CD14-positive monocyte (primary cell): ENCODE measurements at regions not wholly inside any gene's neighbourhood (a gene's known extent, or its start where the extent isn't known, plus 50 kb on each side); places are given as distances from the start of the nearest gene placed in this dataset.

Experiments used
- DNase-seq, 3 donors: peaks; one replicate each; pipeline ENCODE4 v3.0.0-alpha.2; 2011 to 2022
- H2AFZ ChIP-seq: 2 replicates; pipeline ENCODE4 v1.6.0; 2012; ENCODE audit warnings: mild to moderate bottlenecking, low read depth, low read length, inconsistent platforms; ENCODE audit not compliant: insufficient read depth, poor library complexity, severe bottlenecking
- H3K27ac ChIP-seq, 2 donors: 1 replicate in 1 of 2; 2 replicates in 1 of 2; pipeline ENCODE4 v1.5.1; 2012 to 2013; ENCODE audit warnings: low read length in 2 of 2, control low read depth in 1 of 2, inconsistent platforms in 1 of 2, low read depth in 1 of 2, mild to moderate bottlenecking in 1 of 2
- H3K27me3 ChIP-seq, 2 donors: one replicate each; pipeline versions ENCODE4 v1.6.0 to v1.6.1; 2011 to 2013; ENCODE audit warnings: low read length in 2 of 2; ENCODE audit not compliant: control insufficient read depth in 2 of 2, insufficient read depth in 2 of 2
- H3K36me3 ChIP-seq, 2 donors: replicated peaks in 1 of 2; 1 replicate in 1 of 2; 2 replicates in 1 of 2; pipeline versions ENCODE4 v1.5.1 to v1.6.1; 2012 to 2013; ENCODE audit warnings: low read length in 2 of 2, control low read depth in 1 of 2, inconsistent platforms in 1 of 2, mild to moderate bottlenecking in 1 of 2; ENCODE audit not compliant: insufficient read depth in 2 of 2, control insufficient read depth in 1 of 2
- H3K4me1 ChIP-seq, 2 donors: 1 replicate in 1 of 2; 2 replicates in 1 of 2; pipeline versions ENCODE4 v1.5.1 to v1.6.1; 2012 to 2013; ENCODE audit warnings: low read length in 2 of 2, control low read depth in 1 of 2, inconsistent platforms in 1 of 2, mild to moderate bottlenecking in 1 of 2, moderate library complexity in 1 of 2; ENCODE audit not compliant: insufficient read depth in 2 of 2, control insufficient read depth in 1 of 2
- H3K4me2 ChIP-seq: replicated peaks from 2 replicates; pipeline ENCODE3; 2012; ENCODE audit warnings: low read length, moderate library complexity, mild to moderate bottlenecking; ENCODE audit not compliant: poor library complexity, severe bottlenecking; ENCODE audit errors: extremely low read depth
- H3K4me3 ChIP-seq, 3 experiments: fragments of 200-600 bp in 1 of 3; sonication (generic) in 1 of 3; replicated peaks in 1 of 3; 1 replicate in 2 of 3; 2 replicates in 1 of 3; pipeline ENCODE4 v1.5.1; 2011 to 2013; ENCODE audit warnings: low read length in 3 of 3, mild to moderate bottlenecking in 3 of 3, control low read depth in 2 of 3, low read depth in 2 of 3, inconsistent platforms in 1 of 3, moderate library complexity in 1 of 3
- H3K79me2 ChIP-seq: 2 replicates; pipeline ENCODE4 v1.6.0; 2012; ENCODE audit warnings: mild to moderate bottlenecking, control low read depth, inconsistent platforms, low read length, moderate library complexity; ENCODE audit not compliant: insufficient read depth
- H3K9ac ChIP-seq: 2 replicates; pipeline ENCODE4 v1.6.0; 2017; ENCODE audit warnings: low read length, mild to moderate bottlenecking; ENCODE audit not compliant: insufficient read depth, poor library complexity, severe bottlenecking
- H3K9me3 ChIP-seq, 2 donors: replicated peaks in 1 of 2; 1 replicate in 1 of 2; 2 replicates in 1 of 2; pipeline versions ENCODE4 v1.5.1 to v1.6.1; 2012 to 2013; ENCODE audit warnings: low read length in 2 of 2, control low read depth in 1 of 2; ENCODE audit not compliant: control insufficient read depth in 1 of 2, insufficient read depth in 1 of 2
- H4K20me1 ChIP-seq: 2 replicates; pipeline ENCODE4 v1.6.0; 2012; ENCODE audit warnings: mild to moderate bottlenecking, low read length, control low read depth, moderate library complexity; ENCODE audit not compliant: insufficient read depth
- H3K27ac Mint-ChIP-seq, 7 donors: one replicate each; pipeline ENCODE4 v1.8.0; 2020; ENCODE audit warnings: mild to moderate bottlenecking in 7 of 7, mixed read lengths in 7 of 7, moderate library complexity in 6 of 7, inconsistent platforms in 2 of 7
- H3K27me3 Mint-ChIP-seq, 3 donors: one replicate each; pipeline ENCODE4 v1.8.0; 2021 to 2022; ENCODE audit warnings: low read depth in 3 of 3, mild to moderate bottlenecking in 3 of 3, mixed read lengths in 3 of 3, moderate library complexity in 3 of 3, inconsistent platforms in 1 of 3
- H3K36me3 Mint-ChIP-seq, 2 donors: one replicate each; pipeline ENCODE4 v1.8.0; 2020; ENCODE audit warnings: mixed read lengths in 2 of 2, inconsistent platforms in 1 of 2, mild to moderate bottlenecking in 1 of 2
- H3K4me1 Mint-ChIP-seq: one replicate; pipeline ENCODE4 v1.8.0; 2020; ENCODE audit warnings: mild to moderate bottlenecking, mixed read lengths
- H3K4me3 Mint-ChIP-seq, 2 donors: one replicate each; pipeline ENCODE4 v1.8.0; 2020; ENCODE audit warnings: mild to moderate bottlenecking in 2 of 2, mixed read lengths in 2 of 2, moderate library complexity in 1 of 2
- H3K9me3 Mint-ChIP-seq, 7 donors: one replicate each; pipeline ENCODE4 v1.8.0; 2020 to 2022; ENCODE audit warnings: mixed read lengths in 7 of 7, mild to moderate bottlenecking in 6 of 7, moderate library complexity in 6 of 7, inconsistent platforms in 2 of 7
- WGBS: methylation state at CpG from one replicate; pipeline ENCODE4 v1.1.5; 2013; ENCODE audit warnings: missing lambda C conversion rate; ENCODE audit not compliant: insufficient coverage; 5-methylcytosine and 5-hydroxymethylcytosine counted together
- intact Hi-C, 2 donors: fragments of 100-400 bp; cut with micrococcal nuclease; formaldehyde crosslinking; loops; one replicate each; pipeline versions ENCODE4 v1.15.0 to v1.15.1; 2023
- TF ChIP-seq, protein P1 (sequence below): fragments of 200-600 bp; IDR thresholded peaks from one replicate; pipeline ENCODE4 v1.8.0; 2022; ENCODE audit warnings: antibody characterized with exemption, mild to moderate bottlenecking

DNA sequence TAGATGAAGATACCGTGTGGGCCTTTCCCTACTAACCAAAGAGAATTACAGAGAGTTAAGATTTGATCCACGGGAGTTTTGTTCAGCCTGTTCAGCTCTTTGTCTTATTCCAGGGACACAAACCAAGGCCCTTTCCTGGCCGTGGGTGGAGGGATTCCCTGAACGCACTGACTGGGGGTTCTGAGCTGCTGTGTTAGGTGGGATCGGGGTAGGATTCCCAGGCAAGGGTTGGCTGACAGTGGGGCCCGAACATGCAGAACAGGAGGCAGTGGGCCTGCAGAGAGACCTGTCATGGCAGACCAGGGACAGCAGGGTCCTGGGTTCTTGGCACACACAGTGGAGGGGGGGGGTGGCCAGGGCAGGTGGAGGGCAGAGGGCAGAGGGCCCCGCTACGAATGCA, 89.5 kb upstream of the MKI67 start:
- H3K9me3 Mint-ChIP-seq: peaks cover 0 to 4% (median 0%) of the 10 kb centered on the region in 7 donors
- Histone ChIP-seq H3K4me3 (no peak overlapping the region), H2AFZ (no peak overlapping the region), H3K27me3 (no peaks in the 10 kb centered on the region), H4K20me1 (no peaks in the 10 kb centered on the region), H3K4me2 (no peak overlapping the region), H3K9ac (no peak overlapping the region), H3K9me3 (no peaks in the 10 kb centered on the region), H3K27ac (no peak overlapping the region), H3K79me2 (no peaks in the 10 kb centered on the region), H3K36me3 (no peaks in the 10 kb centered on the region), H3K4me1 (peaks cover 14% of the 10 kb centered on the region in 2 donors)
- peaks cover 12% of the 10 kb centered on the region for H3K4me1 Mint-ChIP-seq
- no peak overlapping the region for H3K27ac Mint-ChIP-seq
- H3K27me3 Mint-ChIP-seq: peaks cover 7 to 10% (median 10%) of the 10 kb centered on the region in 3 donors
- DNase-seq: no peak
- no peak overlapping the region for H3K4me3 Mint-ChIP-seq
- intact Hi-C loops: no loop called here
- TF ChIP-seq, protein P1, sequence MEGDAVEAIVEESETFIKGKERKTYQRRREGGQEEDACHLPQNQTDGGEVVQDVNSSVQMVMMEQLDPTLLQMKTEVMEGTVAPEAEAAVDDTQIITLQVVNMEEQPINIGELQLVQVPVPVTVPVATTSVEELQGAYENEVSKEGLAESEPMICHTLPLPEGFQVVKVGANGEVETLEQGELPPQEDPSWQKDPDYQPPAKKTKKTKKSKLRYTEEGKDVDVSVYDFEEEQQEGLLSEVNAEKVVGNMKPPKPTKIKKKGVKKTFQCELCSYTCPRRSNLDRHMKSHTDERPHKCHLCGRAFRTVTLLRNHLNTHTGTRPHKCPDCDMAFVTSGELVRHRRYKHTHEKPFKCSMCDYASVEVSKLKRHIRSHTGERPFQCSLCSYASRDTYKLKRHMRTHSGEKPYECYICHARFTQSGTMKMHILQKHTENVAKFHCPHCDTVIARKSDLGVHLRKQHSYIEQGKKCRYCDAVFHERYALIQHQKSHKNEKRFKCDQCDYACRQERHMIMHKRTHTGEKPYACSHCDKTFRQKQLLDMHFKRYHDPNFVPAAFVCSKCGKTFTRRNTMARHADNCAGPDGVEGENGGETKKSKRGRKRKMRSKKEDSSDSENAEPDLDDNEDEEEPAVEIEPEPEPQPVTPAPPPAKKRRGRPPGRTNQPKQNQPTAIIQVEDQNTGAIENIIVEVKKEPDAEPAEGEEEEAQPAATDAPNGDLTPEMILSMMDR: no peak
- peaks cover 0 to 3% of the 10 kb centered on the region in 2 donors for H3K36me3 Mint-ChIP-seq
- 96% methylated on average over 6 of the region's 8 CpGs for WGBS

DNA sequence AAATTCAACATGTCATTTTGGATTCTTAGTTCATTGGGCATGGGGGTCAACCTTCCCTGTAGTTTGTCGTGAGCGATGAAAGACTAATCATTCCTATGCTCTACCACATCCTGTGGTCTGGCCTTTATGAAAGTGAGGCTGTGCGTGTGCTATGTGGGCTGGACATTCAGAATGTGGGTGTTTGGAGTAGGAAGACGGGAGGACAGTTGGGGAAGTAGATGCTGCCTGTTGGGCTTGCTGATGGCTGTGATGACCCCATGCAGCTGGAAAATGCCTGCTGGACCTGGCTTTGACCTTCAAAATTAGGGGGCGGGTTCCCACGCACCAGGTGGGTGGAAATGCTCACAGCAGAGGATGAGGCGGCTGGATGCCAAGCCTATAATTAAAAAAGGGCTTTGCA, 90.9 kb upstream of the MKI67 start:
- Histone ChIP-seq H3K4me1 (peaks cover 15 to 16% of the 10 kb centered on the region in 2 donors), H2AFZ (no peak overlapping the region), H4K20me1 (no peaks in the 10 kb centered on the region), H3K4me2 (no peak overlapping the region), H3K27me3 (no peaks in the 10 kb centered on the region), H3K27ac (no peak overlapping the region), H3K9ac (no peak overlapping the region), H3K4me3 (no peak overlapping the region), H3K9me3 (no peaks in the 10 kb centered on the region), H3K79me2 (no peaks in the 10 kb centered on the region), H3K36me3 (no peaks in the 10 kb centered on the region)
- H3K27me3 Mint-ChIP-seq: peaks cover 7 to 9% (median 8%) of the 10 kb centered on the region in 3 donors
- 11% methylated on average over 2 of the region's 7 CpGs for WGBS
- intact Hi-C loops: no loop called here
- no peak for DNase-seq
- H3K27ac Mint-ChIP-seq: no peak overlapping the region
- no peaks in the 10 kb centered on the region for H3K36me3 Mint-ChIP-seq
- H3K4me3 Mint-ChIP-seq: no peak overlapping the region
- TF ChIP-seq, protein P1: no peak
- H3K9me3 Mint-ChIP-seq: no peaks in the 10 kb centered on the region
- peaks cover 18% of the 10 kb centered on the region for H3K4me1 Mint-ChIP-seq
